CD14-positive monocyte (primary cell): ENCODE measurements at regions not wholly inside any gene's neighbourhood (a gene's known extent, or its start where the extent isn't known, plus 50 kb on each side); places are given as distances from the start of the nearest gene placed in this dataset.

Experiments used
- DNase-seq, 3 donors: peaks; one replicate each; pipeline ENCODE4 v3.0.0-alpha.2; 2011 to 2022
- H2AFZ ChIP-seq: 2 replicates; pipeline ENCODE4 v1.6.0; 2012; ENCODE audit warnings: mild to moderate bottlenecking, low read depth, low read length, inconsistent platforms; ENCODE audit not compliant: insufficient read depth, poor library complexity, severe bottlenecking
- H3K27ac ChIP-seq, 2 donors: 1 replicate in 1 of 2; 2 replicates in 1 of 2; pipeline ENCODE4 v1.5.1; 2012 to 2013; ENCODE audit warnings: low read length in 2 of 2, control low read depth in 1 of 2, inconsistent platforms in 1 of 2, low read depth in 1 of 2, mild to moderate bottlenecking in 1 of 2
- H3K27me3 ChIP-seq, 2 donors: one replicate each; pipeline versions ENCODE4 v1.6.0 to v1.6.1; 2011 to 2013; ENCODE audit warnings: low read length in 2 of 2; ENCODE audit not compliant: control insufficient read depth in 2 of 2, insufficient read depth in 2 of 2
- H3K36me3 ChIP-seq, 2 donors: replicated peaks in 1 of 2; 1 replicate in 1 of 2; 2 replicates in 1 of 2; pipeline versions ENCODE4 v1.5.1 to v1.6.1; 2012 to 2013; ENCODE audit warnings: low read length in 2 of 2, control low read depth in 1 of 2, inconsistent platforms in 1 of 2, mild to moderate bottlenecking in 1 of 2; ENCODE audit not compliant: insufficient read depth in 2 of 2, control insufficient read depth in 1 of 2
- H3K4me1 ChIP-seq, 2 donors: 1 replicate in 1 of 2; 2 replicates in 1 of 2; pipeline versions ENCODE4 v1.5.1 to v1.6.1; 2012 to 2013; ENCODE audit warnings: low read length in 2 of 2, control low read depth in 1 of 2, inconsistent platforms in 1 of 2, mild to moderate bottlenecking in 1 of 2, moderate library complexity in 1 of 2; ENCODE audit not compliant: insufficient read depth in 2 of 2, control insufficient read depth in 1 of 2
- H3K4me2 ChIP-seq: replicated peaks from 2 replicates; pipeline ENCODE3; 2012; ENCODE audit warnings: low read length, moderate library complexity, mild to moderate bottlenecking; ENCODE audit not compliant: poor library complexity, severe bottlenecking; ENCODE audit errors: extremely low read depth
- H3K4me3 ChIP-seq, 3 experiments: fragments of 200-600 bp in 1 of 3; sonication (generic) in 1 of 3; replicated peaks in 1 of 3; 1 replicate in 2 of 3; 2 replicates in 1 of 3; pipeline ENCODE4 v1.5.1; 2011 to 2013; ENCODE audit warnings: low read length in 3 of 3, mild to moderate bottlenecking in 3 of 3, control low read depth in 2 of 3, low read depth in 2 of 3, inconsistent platforms in 1 of 3, moderate library complexity in 1 of 3
- H3K79me2 ChIP-seq: 2 replicates; pipeline ENCODE4 v1.6.0; 2012; ENCODE audit warnings: mild to moderate bottlenecking, control low read depth, inconsistent platforms, low read length, moderate library complexity; ENCODE audit not compliant: insufficient read depth
- H3K9ac ChIP-seq: 2 replicates; pipeline ENCODE4 v1.6.0; 2017; ENCODE audit warnings: low read length, mild to moderate bottlenecking; ENCODE audit not compliant: insufficient read depth, poor library complexity, severe bottlenecking
- H3K9me3 ChIP-seq, 2 donors: replicated peaks in 1 of 2; 1 replicate in 1 of 2; 2 replicates in 1 of 2; pipeline versions ENCODE4 v1.5.1 to v1.6.1; 2012 to 2013; ENCODE audit warnings: low read length in 2 of 2, control low read depth in 1 of 2; ENCODE audit not compliant: control insufficient read depth in 1 of 2, insufficient read depth in 1 of 2
- H4K20me1 ChIP-seq: 2 replicates; pipeline ENCODE4 v1.6.0; 2012; ENCODE audit warnings: mild to moderate bottlenecking, low read length, control low read depth, moderate library complexity; ENCODE audit not compliant: insufficient read depth
- H3K27ac Mint-ChIP-seq, 7 donors: one replicate each; pipeline ENCODE4 v1.8.0; 2020; ENCODE audit warnings: mild to moderate bottlenecking in 7 of 7, mixed read lengths in 7 of 7, moderate library complexity in 6 of 7, inconsistent platforms in 2 of 7
- H3K27me3 Mint-ChIP-seq, 3 donors: one replicate each; pipeline ENCODE4 v1.8.0; 2021 to 2022; ENCODE audit warnings: low read depth in 3 of 3, mild to moderate bottlenecking in 3 of 3, mixed read lengths in 3 of 3, moderate library complexity in 3 of 3, inconsistent platforms in 1 of 3
- H3K36me3 Mint-ChIP-seq, 2 donors: one replicate each; pipeline ENCODE4 v1.8.0; 2020; ENCODE audit warnings: mixed read lengths in 2 of 2, inconsistent platforms in 1 of 2, mild to moderate bottlenecking in 1 of 2
- H3K4me1 Mint-ChIP-seq: one replicate; pipeline ENCODE4 v1.8.0; 2020; ENCODE audit warnings: mild to moderate bottlenecking, mixed read lengths
- H3K4me3 Mint-ChIP-seq, 2 donors: one replicate each; pipeline ENCODE4 v1.8.0; 2020; ENCODE audit warnings: mild to moderate bottlenecking in 2 of 2, mixed read lengths in 2 of 2, moderate library complexity in 1 of 2
- H3K9me3 Mint-ChIP-seq, 7 donors: one replicate each; pipeline ENCODE4 v1.8.0; 2020 to 2022; ENCODE audit warnings: mixed read lengths in 7 of 7, mild to moderate bottlenecking in 6 of 7, moderate library complexity in 6 of 7, inconsistent platforms in 2 of 7
- WGBS: methylation state at CpG from one replicate; pipeline ENCODE4 v1.1.5; 2013; ENCODE audit warnings: missing lambda C conversion rate; ENCODE audit not compliant: insufficient coverage; 5-methylcytosine and 5-hydroxymethylcytosine counted together
- intact Hi-C, 2 donors: fragments of 100-400 bp; cut with micrococcal nuclease; formaldehyde crosslinking; loops; one replicate each; pipeline versions ENCODE4 v1.15.0 to v1.15.1; 2023
- TF ChIP-seq, protein P1 (sequence below): fragments of 200-600 bp; IDR thresholded peaks from one replicate; pipeline ENCODE4 v1.8.0; 2022; ENCODE audit warnings: antibody characterized with exemption, mild to moderate bottlenecking

DNA sequence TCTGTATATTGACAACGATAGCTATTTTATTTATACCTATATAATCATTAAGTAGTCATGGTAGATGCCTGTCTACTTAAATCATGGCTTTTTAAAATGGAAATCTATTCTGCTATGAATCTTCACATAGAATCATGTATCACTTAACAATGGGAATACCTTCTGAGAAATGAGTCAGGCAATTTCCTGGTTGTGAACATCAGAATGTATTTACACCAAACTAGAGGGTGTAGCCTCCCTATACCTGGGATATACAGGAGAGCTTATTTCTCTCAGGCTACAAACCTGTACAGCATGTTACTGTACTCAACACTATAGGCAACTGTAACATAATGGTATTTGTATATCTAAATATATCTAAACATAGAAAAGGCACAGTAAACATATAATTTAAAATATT, 502.3 kb downstream of the ZWINT start:
- no peak overlapping the region for H3K27ac Mint-ChIP-seq
- whole genome bisulfite sequencing = no CpG with 5 or more reads among the region's 1 CpG
- no peaks in the 10 kb centered on the region for H3K36me3 ChIP-seq
- H3K27ac ChIP-seq = no peak overlapping the region
- no peak overlapping the region for H3K4me2 ChIP-seq
- H3K4me1 ChIP-seq = no peaks in the 10 kb centered on the region
- H4K20me1 ChIP-seq = no peaks in the 10 kb centered on the region
- no peak for DNase-seq
- H3K36me3 Mint-ChIP-seq = no peaks in the 10 kb centered on the region
- no peak overlapping the region for H2AFZ ChIP-seq
- no peak overlapping the region for H3K9ac ChIP-seq
- H3K4me1 Mint-ChIP-seq = no peaks in the 10 kb centered on the region
- no peaks in the 10 kb centered on the region for H3K27me3 ChIP-seq
- peaks cover 0 to 3% of the 10 kb centered on the region in 2 donors for H3K9me3 ChIP-seq
- no peak overlapping the region for H3K4me3 ChIP-seq
- H3K79me2 ChIP-seq = no peaks in the 10 kb centered on the region
- H3K9me3 Mint-ChIP-seq = peaks cover 0 to 3% (median 0%) of the 10 kb centered on the region in 7 donors
- H3K4me3 Mint-ChIP-seq = no peak overlapping the region
- H3K27me3 Mint-ChIP-seq = no peaks in the 10 kb centered on the region
- TF ChIP-seq, protein P1, sequence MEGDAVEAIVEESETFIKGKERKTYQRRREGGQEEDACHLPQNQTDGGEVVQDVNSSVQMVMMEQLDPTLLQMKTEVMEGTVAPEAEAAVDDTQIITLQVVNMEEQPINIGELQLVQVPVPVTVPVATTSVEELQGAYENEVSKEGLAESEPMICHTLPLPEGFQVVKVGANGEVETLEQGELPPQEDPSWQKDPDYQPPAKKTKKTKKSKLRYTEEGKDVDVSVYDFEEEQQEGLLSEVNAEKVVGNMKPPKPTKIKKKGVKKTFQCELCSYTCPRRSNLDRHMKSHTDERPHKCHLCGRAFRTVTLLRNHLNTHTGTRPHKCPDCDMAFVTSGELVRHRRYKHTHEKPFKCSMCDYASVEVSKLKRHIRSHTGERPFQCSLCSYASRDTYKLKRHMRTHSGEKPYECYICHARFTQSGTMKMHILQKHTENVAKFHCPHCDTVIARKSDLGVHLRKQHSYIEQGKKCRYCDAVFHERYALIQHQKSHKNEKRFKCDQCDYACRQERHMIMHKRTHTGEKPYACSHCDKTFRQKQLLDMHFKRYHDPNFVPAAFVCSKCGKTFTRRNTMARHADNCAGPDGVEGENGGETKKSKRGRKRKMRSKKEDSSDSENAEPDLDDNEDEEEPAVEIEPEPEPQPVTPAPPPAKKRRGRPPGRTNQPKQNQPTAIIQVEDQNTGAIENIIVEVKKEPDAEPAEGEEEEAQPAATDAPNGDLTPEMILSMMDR = no peak
- intact Hi-C loops = no loop called here

DNA sequence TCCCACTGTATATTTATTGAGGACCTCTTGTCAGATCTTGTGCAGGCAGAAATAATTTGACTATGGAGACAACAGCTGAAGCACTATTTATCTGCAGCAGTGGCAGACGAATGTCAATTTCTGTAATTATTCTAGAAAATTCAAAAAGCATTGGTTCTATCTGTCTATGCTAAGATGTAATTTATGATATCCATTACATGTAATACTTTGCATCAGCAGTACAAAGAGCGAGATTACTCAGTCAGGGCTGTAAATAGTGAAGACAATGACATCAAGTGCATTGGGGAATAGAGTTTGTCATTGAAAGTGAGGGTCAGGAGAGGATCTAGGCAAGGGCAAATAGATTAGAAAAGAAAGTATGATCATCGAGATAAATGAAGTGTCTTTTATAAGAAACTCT, 508.2 kb downstream of the ZWINT start:
- Histone ChIP-seq H3K36me3 (no peaks in the 10 kb centered on the region), H3K27me3 (no peaks in the 10 kb centered on the region), H3K4me1 (no peaks in the 10 kb centered on the region), H3K27ac (no peak overlapping the region), H3K4me3 (no peak overlapping the region), H3K9ac (no peak overlapping the region), H3K79me2 (no peaks in the 10 kb centered on the region), H2AFZ (no peak overlapping the region), H4K20me1 (no peaks in the 10 kb centered on the region), H3K9me3 (no peaks in the 10 kb centered on the region), H3K4me2 (no peak overlapping the region)
- DNase-seq = no peak
- H3K27me3 Mint-ChIP-seq = no peaks in the 10 kb centered on the region
- H3K27ac Mint-ChIP-seq = no peak overlapping the region
- H3K9me3 Mint-ChIP-seq = no peaks in the 10 kb centered on the region
- no peak overlapping the region for H3K4me3 Mint-ChIP-seq
- H3K36me3 Mint-ChIP-seq = no peaks in the 10 kb centered on the region
- intact Hi-C loops = no loop called here
- no CpG with 5 or more reads among the region's 3 CpGs for WGBS
- no peaks in the 10 kb centered on the region for H3K4me1 Mint-ChIP-seq
- TF ChIP-seq, protein P1 = no peak
